WERI-Rb-1 (cell line): ENCODE measurements at regions not wholly inside any gene's neighbourhood (a gene's known extent, or its start where the extent isn't known, plus 50 kb on each side); places are given as distances from the start of the nearest gene placed in this dataset.

Experiments
- DNase-seq: peaks from one replicate; pipeline ENCODE4 v3.0.0-alpha.2; 2020
- H3K27ac ChIP-seq: fragments of 250-450 bp; sonication (Bioruptor Pico); 2 replicates; pipeline ENCODE4 v1.5.1; 2020; ENCODE audit warnings: mild to moderate bottlenecking, moderate library complexity
- H3K27me3 ChIP-seq: fragments of 250-450 bp; sonication (Bioruptor Pico); 2 replicates; pipeline ENCODE4 v1.5.1; 2021; ENCODE audit warnings: mild to moderate bottlenecking, low read depth, moderate library complexity; ENCODE audit not compliant: insufficient read depth, severe bottlenecking
- H3K36me3 ChIP-seq: fragments of 250-450 bp; sonication (Bioruptor Pico); 2 replicates; pipeline ENCODE4 v1.5.1; 2020; ENCODE audit warnings: mild to moderate bottlenecking, moderate library complexity
- H3K4me3 ChIP-seq: 2 replicates; pipeline ENCODE4 v1.5.1; 2011; ENCODE audit warnings: low read depth, mild to moderate bottlenecking, control low read depth, low read length
- H3K9me3 ChIP-seq: fragments of 250-450 bp; sonication (Bioruptor Pico); 2 replicates; pipeline ENCODE4 v1.5.1; 2021; ENCODE audit warnings: mild to moderate bottlenecking, moderate library complexity; ENCODE audit not compliant: severe bottlenecking
- TF ChIP-seq, protein P1 (sequence below): IDR thresholded peaks from 2 replicates; pipeline ENCODE4 v1.5.1; 2011; ENCODE audit warnings: low read depth, mild to moderate bottlenecking, control low read depth, inconsistent platforms, low read length

DNA sequence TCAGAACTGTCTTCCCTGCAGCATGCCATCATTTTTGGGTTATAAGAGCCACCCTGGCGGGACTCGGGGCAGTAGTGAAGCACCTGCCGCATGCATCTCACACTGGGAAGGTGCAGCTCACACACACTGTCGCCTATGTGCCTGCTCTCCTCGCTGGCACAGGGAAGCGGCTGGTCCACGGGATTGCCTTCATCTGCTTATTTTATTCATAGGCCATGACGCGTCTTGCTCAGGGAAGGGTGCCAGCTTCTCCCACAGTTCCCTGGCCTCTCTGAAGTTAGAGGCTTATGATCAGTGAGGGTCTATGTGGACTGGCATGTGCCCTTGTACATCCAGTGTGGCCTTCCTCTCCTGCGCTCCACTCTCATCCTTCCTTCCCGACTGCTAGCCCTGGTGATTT lies 150.0 kb downstream of the KLF12 start:
- H3K27me3 ChIP-seq = no peaks in the 10 kb centered on the region
- no peaks in the 10 kb centered on the region; the same call in 1 of the 2 replicates for H3K36me3 ChIP-seq
- H3K4me3 ChIP-seq = no peak overlapping the region
- no peak for DNase-seq
- TF ChIP-seq, protein P1, sequence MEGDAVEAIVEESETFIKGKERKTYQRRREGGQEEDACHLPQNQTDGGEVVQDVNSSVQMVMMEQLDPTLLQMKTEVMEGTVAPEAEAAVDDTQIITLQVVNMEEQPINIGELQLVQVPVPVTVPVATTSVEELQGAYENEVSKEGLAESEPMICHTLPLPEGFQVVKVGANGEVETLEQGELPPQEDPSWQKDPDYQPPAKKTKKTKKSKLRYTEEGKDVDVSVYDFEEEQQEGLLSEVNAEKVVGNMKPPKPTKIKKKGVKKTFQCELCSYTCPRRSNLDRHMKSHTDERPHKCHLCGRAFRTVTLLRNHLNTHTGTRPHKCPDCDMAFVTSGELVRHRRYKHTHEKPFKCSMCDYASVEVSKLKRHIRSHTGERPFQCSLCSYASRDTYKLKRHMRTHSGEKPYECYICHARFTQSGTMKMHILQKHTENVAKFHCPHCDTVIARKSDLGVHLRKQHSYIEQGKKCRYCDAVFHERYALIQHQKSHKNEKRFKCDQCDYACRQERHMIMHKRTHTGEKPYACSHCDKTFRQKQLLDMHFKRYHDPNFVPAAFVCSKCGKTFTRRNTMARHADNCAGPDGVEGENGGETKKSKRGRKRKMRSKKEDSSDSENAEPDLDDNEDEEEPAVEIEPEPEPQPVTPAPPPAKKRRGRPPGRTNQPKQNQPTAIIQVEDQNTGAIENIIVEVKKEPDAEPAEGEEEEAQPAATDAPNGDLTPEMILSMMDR = no peak
- H3K9me3 ChIP-seq = no peaks in the 10 kb centered on the region
- H3K27ac ChIP-seq = no peak overlapping the region

GRCh38 chr13:73983109-73983508 lies 151.1 kb downstream of the KLF12 start:
- Histone ChIP-seq H3K9me3 (no peaks in the 10 kb centered on the region), H3K27ac (no peak overlapping the region), H3K36me3 (no peaks in the 10 kb centered on the region; the same call in 1 of the 2 replicates), H3K27me3 (no peaks in the 10 kb centered on the region), H3K4me3 (no peak overlapping the region)
- no peak for DNase-seq
- TF ChIP-seq, protein P1 = no peak

DNA sequence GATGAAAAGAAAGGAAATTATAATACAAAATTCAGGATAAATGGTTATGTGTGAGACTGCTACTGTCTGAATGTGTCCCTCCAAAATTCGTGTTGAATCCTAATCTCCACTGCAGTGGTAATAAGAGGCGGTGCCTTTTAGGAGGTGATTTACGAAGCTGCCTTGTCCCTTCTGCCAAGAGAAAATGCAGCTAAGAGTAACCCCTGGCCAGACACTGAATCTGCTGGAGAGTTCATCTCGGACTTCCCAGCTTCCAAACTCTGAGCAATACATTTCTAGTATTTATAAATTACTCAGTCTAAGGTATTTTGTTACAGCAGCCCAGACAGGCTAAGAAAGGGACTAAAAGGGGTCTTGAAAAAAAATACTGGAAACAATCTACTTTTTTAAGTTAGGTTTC lies 152.6 kb downstream of the KLF12 start:
- H3K27me3 ChIP-seq = no peaks in the 10 kb centered on the region
- TF ChIP-seq, protein P1 = no peak
- H3K4me3 ChIP-seq = no peak overlapping the region
- H3K36me3 ChIP-seq = no peaks in the 10 kb centered on the region; the same call in 1 of the 2 replicates
- H3K27ac ChIP-seq = no peak overlapping the region
- no peaks in the 10 kb centered on the region for H3K9me3 ChIP-seq
- DNase-seq = no peak

DNA sequence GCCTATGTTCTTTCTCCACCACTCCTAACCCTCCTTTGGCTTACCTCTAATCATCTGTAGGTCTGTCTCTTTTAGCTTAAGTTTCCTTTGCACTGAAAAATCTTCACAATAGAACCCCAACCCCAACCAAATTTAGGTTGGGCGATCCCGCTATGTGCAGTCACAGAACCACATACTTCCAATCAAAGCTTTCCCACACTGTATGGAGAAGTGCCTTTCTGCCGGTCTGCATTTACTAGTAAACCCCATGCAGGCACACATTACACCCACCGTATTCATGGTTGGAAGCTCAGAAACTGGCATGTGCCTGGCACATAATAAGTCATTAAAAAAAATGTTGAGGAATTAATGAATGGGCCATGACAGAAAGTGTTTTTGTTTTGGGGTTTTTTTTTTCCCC lies 158.4 kb downstream of the KLF12 start:
- H3K36me3 ChIP-seq = no peaks in the 10 kb centered on the region
- no peaks in the 10 kb centered on the region for H3K9me3 ChIP-seq
- H3K27ac ChIP-seq = no peak overlapping the region
- TF ChIP-seq, protein P1 = no peak
- no peaks in the 10 kb centered on the region for H3K27me3 ChIP-seq
- H3K4me3 ChIP-seq = no peak overlapping the region
- DNase-seq = no peak

GRCh38 chr13:73974051-73974450 lies 160.2 kb downstream of the KLF12 start:
- no peaks in the 10 kb centered on the region for H3K9me3 ChIP-seq
- H3K27me3 ChIP-seq = no peaks in the 10 kb centered on the region
- no peak overlapping the region for H3K4me3 ChIP-seq
- no peak overlapping the region for H3K27ac ChIP-seq
- no peak for DNase-seq
- no peaks in the 10 kb centered on the region for H3K36me3 ChIP-seq
- TF ChIP-seq, protein P1 = no peak

DNA sequence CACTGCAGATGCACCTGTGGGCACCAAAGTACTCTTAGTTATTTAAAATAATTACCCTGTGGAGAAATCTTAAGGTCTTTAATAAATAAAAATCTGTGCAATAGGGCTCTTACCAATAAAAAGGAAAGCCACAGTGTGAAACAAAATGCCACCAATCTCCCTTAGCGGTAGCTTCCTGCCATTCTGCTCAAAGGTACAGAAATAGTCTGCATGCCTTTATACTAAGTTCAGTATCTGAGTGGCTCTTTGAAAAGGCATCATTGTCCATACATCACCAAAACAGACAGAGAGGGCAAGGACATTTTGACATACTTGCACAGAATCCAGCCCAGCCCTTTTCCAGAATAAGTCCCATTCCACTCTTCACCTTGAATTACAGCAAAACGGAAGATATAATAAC lies 161.0 kb downstream of the KLF12 start:
- no peak overlapping the region for H3K27ac ChIP-seq
- DNase-seq = no peak

More for the DNA sequence above, 161.0 kb downstream of the KLF12 start:
- no peaks in the 10 kb centered on the region for H3K36me3 ChIP-seq
- no peaks in the 10 kb centered on the region for H3K9me3 ChIP-seq
- no peaks in the 10 kb centered on the region for H3K27me3 ChIP-seq
- TF ChIP-seq, protein P1 = no peak
- no peak overlapping the region for H3K4me3 ChIP-seq
